C4-2B (cell line): ENCODE measurements at regions not wholly inside any gene's neighbourhood (a gene's known extent, or its start where the extent isn't known, plus 50 kb on each side); places are given as distances from the start of the nearest gene placed in this dataset.

Experiments used
- H3K27ac ChIP-seq: fragments of 450-650 bp; 2 replicates; pipeline ENCODE4 v1.5.1; 2017
- CTCF ChIP-seq: fragments of 450-650 bp; conservative IDR thresholded peaks from 2 replicates; pipeline ENCODE4 v1.5.1; 2017; ENCODE audit warnings: mild to moderate bottlenecking
- ZFX ChIP-seq: fragments of 450-650 bp; IDR thresholded peaks from 2 replicates; pipeline ENCODE4 v1.6.1; 2017

GRCh38 chr3:159453945-159454344 is 534.7 kb upstream of the IL12A start:
- TF ChIP-seq CTCF (no peak), ZFX (no peak)

GRCh38 chr3:159455741-159456181 is 532.9 kb upstream of the IL12A start:
- no peak overlapping the region for H3K27ac ChIP-seq

More at GRCh38 chr3:159453945-159454344, 534.7 kb upstream of the IL12A start:
- no peak overlapping the region for H3K27ac ChIP-seq

GRCh38 chr3:159458010-159458409 is 530.6 kb upstream of the IL12A start:
- TF ChIP-seq ZFX: no peak
- no peak for TF ChIP-seq CTCF
- H3K27ac ChIP-seq: no peak overlapping the region

More at GRCh38 chr3:159455741-159456181, 532.9 kb upstream of the IL12A start:
- TF ChIP-seq ZFX (no peak), CTCF (no peak)

- no peak for TF ChIP-seq ZFX
- no peak for TF ChIP-seq CTCF
- no peak overlapping the region for H3K27ac ChIP-seq
These were observed 529.7 kb upstream of the IL12A start for GRCh38 chr3:159458982-159459381.

- no peak overlapping the region for H3K27ac ChIP-seq
- TF ChIP-seq ZFX (no peak), CTCF (no peak)
These were observed 516.0 kb upstream of the IL12A start for GRCh38 chr3:159472611-159473010.

GRCh38 chr3:159473206-159473605 is 515.4 kb upstream of the IL12A start:
- H3K27ac ChIP-seq: no peak overlapping the region
- TF ChIP-seq ZFX (no peak), CTCF (no peak)

GRCh38 chr3:159480046-159480445 is 508.6 kb upstream of the IL12A start:
- TF ChIP-seq ZFX: no peak
- no peak for TF ChIP-seq CTCF
- H3K27ac ChIP-seq: no peak overlapping the region
